COLO668 (cell line): ENCODE measurements at regions not wholly inside any gene's neighbourhood (a gene's known extent, or its start where the extent isn't known, plus 50 kb on each side); places are given as distances from the start of the nearest gene placed in this dataset.

Experiments used
- DNase-seq: peaks from one replicate; lab custom pipeline; 2025; ENCODE audit not compliant: unreplicated experiment; lab: John Stamatoyannopoulos, UW

GRCh38 chr1:219801156-219801820, 127.1 kb downstream of the SLC30A10 start:
- no peak for DNase-seq

- no peak for DNase-seq
These were observed 129.9 kb downstream of the SLC30A10 start for GRCh38 chr1:219798283-219799030.

GRCh38 chr1:219797683-219798082, 130.7 kb downstream of the SLC30A10 start:
- DNase-seq: no peak

- no peak for DNase-seq
These were observed 131.3 kb downstream of the SLC30A10 start for GRCh38 chr1:219797009-219797408.

GRCh38 chr1:219795363-219795917, 132.9 kb downstream of the SLC30A10 start:
- DNase-seq: no peak

- no peak for DNase-seq
These were observed 134.1 kb downstream of the SLC30A10 start for GRCh38 chr1:219794085-219794743.

GRCh38 chr1:219792337-219793021, 135.9 kb downstream of the SLC30A10 start:
- DNase-seq: no peak

GRCh38 chr1:219791766-219792165, 136.6 kb downstream of the SLC30A10 start:
- DNase-seq: no peak

- no peak for DNase-seq
These were observed 137.3 kb downstream of the SLC30A10 start for GRCh38 chr1:219790834-219791615.

- DNase-seq: no peak
These were observed 139.7 kb downstream of the SLC30A10 start for GRCh38 chr1:219788700-219789099.

- no peak for DNase-seq
These were observed 140.3 kb downstream of the SLC30A10 start for GRCh38 chr1:219788091-219788490.

GRCh38 chr1:219784660-219785381, 143.5 kb downstream of the SLC30A10 start:
- DNase-seq: no peak

- DNase-seq: no peak
These were observed 144.6 kb downstream of the SLC30A10 start for GRCh38 chr1:219783605-219784235.

- DNase-seq: no peak
These were observed 145.4 kb downstream of the SLC30A10 start for GRCh38 chr1:219782929-219783328.

GRCh38 chr1:219782311-219782710, 146.0 kb downstream of the SLC30A10 start:
- DNase-seq: no peak

- no peak for DNase-seq
These were observed 146.9 kb downstream of the SLC30A10 start for GRCh38 chr1:219781491-219781890.

GRCh38 chr1:219778793-219779369, 149.5 kb downstream of the SLC30A10 start:
- DNase-seq: no peak

- DNase-seq: no peak
These were observed 150.2 kb downstream of the SLC30A10 start for GRCh38 chr1:219778110-219778509.

GRCh38 chr1:219774386-219774785, 154.0 kb downstream of the SLC30A10 start:
- DNase-seq: no peak
